ENCODE measurements at regions not wholly inside any gene's neighbourhood (a gene's known extent, or its start where the extent isn't known, plus 50 kb on each side); places are given as distances from the start of the nearest gene placed in this dataset.

DNA sequence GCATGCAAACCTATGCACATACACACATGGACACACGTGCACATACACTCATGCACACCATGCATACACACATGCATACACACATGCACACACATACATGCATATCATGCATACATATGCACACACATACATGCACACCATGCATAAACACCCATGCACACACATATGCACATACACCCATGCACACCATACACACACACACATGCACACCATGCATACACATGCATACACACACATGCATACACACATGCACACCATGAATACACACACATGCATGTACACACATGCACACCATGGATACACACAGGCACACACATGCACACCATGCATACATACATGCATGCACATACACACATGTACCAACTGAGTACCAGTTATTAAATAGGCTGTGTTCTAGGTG is 543.3 kb upstream of the EEF2KMT start:
- TF ChIP-seq, protein P1, sequence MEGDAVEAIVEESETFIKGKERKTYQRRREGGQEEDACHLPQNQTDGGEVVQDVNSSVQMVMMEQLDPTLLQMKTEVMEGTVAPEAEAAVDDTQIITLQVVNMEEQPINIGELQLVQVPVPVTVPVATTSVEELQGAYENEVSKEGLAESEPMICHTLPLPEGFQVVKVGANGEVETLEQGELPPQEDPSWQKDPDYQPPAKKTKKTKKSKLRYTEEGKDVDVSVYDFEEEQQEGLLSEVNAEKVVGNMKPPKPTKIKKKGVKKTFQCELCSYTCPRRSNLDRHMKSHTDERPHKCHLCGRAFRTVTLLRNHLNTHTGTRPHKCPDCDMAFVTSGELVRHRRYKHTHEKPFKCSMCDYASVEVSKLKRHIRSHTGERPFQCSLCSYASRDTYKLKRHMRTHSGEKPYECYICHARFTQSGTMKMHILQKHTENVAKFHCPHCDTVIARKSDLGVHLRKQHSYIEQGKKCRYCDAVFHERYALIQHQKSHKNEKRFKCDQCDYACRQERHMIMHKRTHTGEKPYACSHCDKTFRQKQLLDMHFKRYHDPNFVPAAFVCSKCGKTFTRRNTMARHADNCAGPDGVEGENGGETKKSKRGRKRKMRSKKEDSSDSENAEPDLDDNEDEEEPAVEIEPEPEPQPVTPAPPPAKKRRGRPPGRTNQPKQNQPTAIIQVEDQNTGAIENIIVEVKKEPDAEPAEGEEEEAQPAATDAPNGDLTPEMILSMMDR (IDR thresholded peaks at IDR 0.05 in 8 of 11, conservative IDR thresholded peaks at IDR 0.05 in 3 of 11): no peak
- TF ChIP-seq POLR2AphosphoS5 (IDR thresholded peaks at IDR 0.05) (no peak), POLR2A (IDR thresholded peaks at IDR 0.05) (no peak)
